HepG2 (cell line): ENCODE measurements at regions not wholly inside any gene's neighbourhood (a gene's known extent, or its start where the extent isn't known, plus 50 kb on each side); places are given as distances from the start of the nearest gene placed in this dataset.
A peak's percentile ranks its signal among the peaks of the same experiment; 100 is the strongest.

Experiments
- GFI1 ChIP-seq: sonication (generic); formaldehyde crosslinking; IDR thresholded peaks from 2 replicates; pipeline ENCODE4 v1.5.0; 2020; ENCODE audit warnings: missing genetic modification reagents, mild to moderate bottlenecking, borderline replicate concordance
- HDAC1 ChIP-seq: sonication (generic); formaldehyde crosslinking; IDR thresholded peaks from 2 replicates; pipeline ENCODE4 v1.5.1; 2020; ENCODE audit warnings: mild to moderate bottlenecking, missing genetic modification reagents
- HNRNPH1 ChIP-seq: fragments of 200-400 bp; formaldehyde crosslinking; optimal IDR thresholded peaks from 2 replicates; pipeline ENCODE3; 2017; ENCODE audit warnings: mild to moderate bottlenecking, low read depth, low read length
- KLF12 ChIP-seq: sonication (generic); formaldehyde crosslinking; IDR thresholded peaks from 2 replicates; pipeline ENCODE4 v1.4.0; 2020; ENCODE audit warnings: missing genetic modification reagents, borderline replicate concordance
- MIXL1 ChIP-seq: IDR thresholded peaks from 2 replicates; pipeline ENCODE4 v1.6.1; 2016
- REPIN1 ChIP-seq: sonication (generic); formaldehyde crosslinking; IDR thresholded peaks from 2 replicates; pipeline ENCODE4 v1.8.0; 2022; ENCODE audit warnings: missing genetic modification reagents, low read depth, mild to moderate bottlenecking, borderline replicate concordance
- SMC3 ChIP-seq: IDR thresholded peaks from 2 replicates; pipeline ENCODE4 v1.6.1; 2011; ENCODE audit warnings: low read length, improper control_type of control experiment
- SRF ChIP-seq: IDR thresholded peaks from 2 replicates; pipeline ENCODE4 v1.6.1; 2011; ENCODE audit warnings: mild to moderate bottlenecking, low read depth, low read length, moderate library complexity
- SRSF9 ChIP-seq: fragments of 200-400 bp; formaldehyde crosslinking; IDR thresholded peaks from 2 replicates; pipeline ENCODE4 v1.6.1; 2018; ENCODE audit warnings: borderline replicate concordance, mild to moderate bottlenecking, low read depth, low read length; ENCODE audit not compliant: insufficient read depth, poor library complexity, severe bottlenecking
- SRY ChIP-seq: sonication (generic); formaldehyde crosslinking; IDR thresholded peaks from 2 replicates; pipeline ENCODE4 v1.8.0; 2022; ENCODE audit warnings: mild to moderate bottlenecking, missing genetic modification reagents
- WIZ ChIP-seq: sonication (generic); formaldehyde crosslinking; IDR thresholded peaks from 2 replicates; pipeline ENCODE4 v1.5.1; 2020; ENCODE audit warnings: mild to moderate bottlenecking, missing genetic modification reagents
- ZNF224 ChIP-seq: sonication (generic); formaldehyde crosslinking; IDR thresholded peaks from 2 replicates; pipeline ENCODE4 v1.5.0; 2020; ENCODE audit warnings: mild to moderate bottlenecking, missing genetic modification reagents
- ZNF430 ChIP-seq: sonication (generic); formaldehyde crosslinking; IDR thresholded peaks from 2 replicates; pipeline ENCODE4 v1.9.0; 2021; ENCODE audit warnings: mild to moderate bottlenecking, missing genetic modification reagents
- ZNF501 ChIP-seq: sonication (generic); formaldehyde crosslinking; IDR thresholded peaks from 2 replicates; pipeline ENCODE4 v1.5.1; 2020; ENCODE audit warnings: mild to moderate bottlenecking, moderate library complexity, missing genetic modification reagents
- ZNF619 ChIP-seq: sonication (generic); formaldehyde crosslinking; IDR thresholded peaks from 2 replicates; pipeline ENCODE4 v1.4.0; 2020; ENCODE audit warnings: mild to moderate bottlenecking, missing genetic modification reagents
- ZNF773 ChIP-seq: sonication (generic); formaldehyde crosslinking; IDR thresholded peaks from 2 replicates; pipeline ENCODE4 v1.4.0; 2020; ENCODE audit warnings: missing genetic modification reagents, borderline replicate concordance
- ZNF883 ChIP-seq: sonication (generic); formaldehyde crosslinking; IDR thresholded peaks from 2 replicates; pipeline ENCODE4 v1.5.1; 2020; ENCODE audit warnings: mild to moderate bottlenecking, missing genetic modification reagents; ENCODE audit errors: not compliant biosample characterization
- TF ChIP-seq, protein P1 (sequence below): sonication (generic); formaldehyde crosslinking; IDR thresholded peaks from 2 replicates; pipeline ENCODE4 v1.8.0; 2023; ENCODE audit warnings: mild to moderate bottlenecking, missing genetic modification reagents
- TF ChIP-seq, protein P2 (sequence below): sonication (generic); formaldehyde crosslinking; IDR thresholded peaks from 2 replicates; pipeline ENCODE4 v1.8.0; 2022; ENCODE audit warnings: mild to moderate bottlenecking, missing genetic modification reagents; ENCODE audit not compliant: insufficient replicate concordance
- TF ChIP-seq, protein P3 (sequence below): sonication (generic); formaldehyde crosslinking; IDR thresholded peaks from 2 replicates; pipeline ENCODE4 v1.4.0; 2020; ENCODE audit warnings: mild to moderate bottlenecking, missing genetic modification reagents
- TF ChIP-seq, protein P4 (sequence below): sonication (generic); formaldehyde crosslinking; conservative IDR thresholded peaks from 2 replicates; pipeline ENCODE4 v1.4.0; 2020; ENCODE audit warnings: missing genetic modification reagents
- TF ChIP-seq, protein P5 (sequence below): sonication (generic); formaldehyde crosslinking; IDR thresholded peaks from 2 replicates; pipeline ENCODE4 v1.5.0; 2020; ENCODE audit warnings: missing genetic modification reagents
- TF ChIP-seq, protein P6 (sequence below): sonication (generic); formaldehyde crosslinking; IDR thresholded peaks from 2 replicates; pipeline ENCODE4 v1.8.0; 2022; ENCODE audit warnings: low read depth, missing genetic modification reagents

DNA sequence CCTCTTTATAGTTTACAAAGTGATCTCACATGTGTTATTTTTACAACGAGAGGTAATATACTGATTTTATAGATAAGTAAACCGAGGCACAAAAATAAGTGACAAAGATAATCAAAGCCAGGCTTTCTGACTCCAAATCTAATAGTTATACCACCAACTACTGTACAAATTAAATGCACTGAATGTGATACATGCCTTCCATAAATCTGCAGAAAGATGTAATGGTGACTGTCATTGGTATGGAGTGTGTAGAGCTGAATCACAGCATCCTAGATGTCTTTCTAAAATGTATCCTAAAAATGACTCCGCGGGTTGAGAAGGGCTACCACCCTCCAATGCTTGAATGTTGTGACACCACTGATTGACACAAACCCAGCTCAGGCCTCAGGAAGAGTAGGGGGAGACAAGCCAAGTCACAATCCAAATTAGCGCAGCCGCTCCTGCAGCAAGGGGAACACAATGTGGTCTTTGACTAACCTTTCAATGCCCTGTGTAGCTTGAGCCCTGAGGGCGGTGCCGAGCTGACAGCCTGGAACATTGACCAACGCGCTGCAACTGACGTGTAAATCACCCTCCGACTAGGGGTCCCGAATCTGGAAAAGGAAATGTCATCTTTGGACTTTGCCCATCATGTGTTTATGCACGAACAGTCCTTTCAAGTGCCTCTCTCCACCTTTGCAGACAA, 136.8 kb downstream of the OLIG3 start (continued):
- TF ChIP-seq HDAC1 (CRISPR knock-in tag) (peak; percentile 87), HNRNPH1 (no peak), ZNF501 (CRISPR knock-in tag) (peak; percentile 83), ZNF430 (CRISPR knock-in tag) (peak; percentile 24; the same call in 1 of the 2 replicates), SRY (CRISPR knock-in tag) (0 out of 2 replicates have a peak, but pooled peaks have one; percentile 73), ZNF883 (CRISPR knock-in tag) (no peak), KLF12 (peak; percentile 51; the same call in 1 of the 2 replicates), SRF (peak; percentile 79; the same call in 1 of the 2 replicates), REPIN1 (CRISPR knock-in tag) (peak; percentile 87), WIZ (no peak), GFI1 (CRISPR knock-in tag) (peak; percentile 92), ZNF224 (0 out of 2 replicates have a peak, but pooled peaks have one; percentile 65), MIXL1 (CRISPR knock-in tag) (peak; percentile 95), SRSF9 (no peak), ZNF773 (CRISPR knock-in tag) (no peak), ZNF619 (0 out of 2 replicates have a peak, but pooled peaks have one; percentile 82), SMC3 (peak; percentile 37; the same call in 1 of the 2 replicates)
- TF ChIP-seq, protein P1, sequence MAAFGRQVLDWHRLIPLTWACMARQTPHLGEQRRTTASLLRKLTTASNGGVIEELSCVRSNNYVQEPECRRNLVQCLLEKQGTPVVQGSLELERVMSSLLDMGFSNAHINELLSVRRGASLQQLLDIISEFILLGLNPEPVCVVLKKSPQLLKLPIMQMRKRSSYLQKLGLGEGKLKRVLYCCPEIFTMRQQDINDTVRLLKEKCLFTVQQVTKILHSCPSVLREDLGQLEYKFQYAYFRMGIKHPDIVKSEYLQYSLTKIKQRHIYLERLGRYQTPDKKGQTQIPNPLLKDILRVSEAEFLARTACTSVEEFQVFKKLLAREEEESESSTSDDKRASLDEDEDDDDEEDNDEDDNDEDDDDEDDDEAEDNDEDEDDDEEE (CRISPR knock-in tag): no peak
- TF ChIP-seq, protein P2, sequence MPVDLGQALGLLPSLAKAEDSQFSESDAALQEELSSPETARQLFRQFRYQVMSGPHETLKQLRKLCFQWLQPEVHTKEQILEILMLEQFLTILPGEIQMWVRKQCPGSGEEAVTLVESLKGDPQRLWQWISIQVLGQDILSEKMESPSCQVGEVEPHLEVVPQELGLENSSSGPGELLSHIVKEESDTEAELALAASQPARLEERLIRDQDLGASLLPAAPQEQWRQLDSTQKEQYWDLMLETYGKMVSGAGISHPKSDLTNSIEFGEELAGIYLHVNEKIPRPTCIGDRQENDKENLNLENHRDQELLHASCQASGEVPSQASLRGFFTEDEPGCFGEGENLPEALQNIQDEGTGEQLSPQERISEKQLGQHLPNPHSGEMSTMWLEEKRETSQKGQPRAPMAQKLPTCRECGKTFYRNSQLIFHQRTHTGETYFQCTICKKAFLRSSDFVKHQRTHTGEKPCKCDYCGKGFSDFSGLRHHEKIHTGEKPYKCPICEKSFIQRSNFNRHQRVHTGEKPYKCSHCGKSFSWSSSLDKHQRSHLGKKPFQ (CRISPR knock-in tag): no peak
- TF ChIP-seq, protein P3, sequence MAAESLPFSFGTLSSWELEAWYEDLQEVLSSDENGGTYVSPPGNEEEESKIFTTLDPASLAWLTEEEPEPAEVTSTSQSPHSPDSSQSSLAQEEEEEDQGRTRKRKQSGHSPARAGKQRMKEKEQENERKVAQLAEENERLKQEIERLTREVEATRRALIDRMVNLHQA (CRISPR knock-in tag): no peak
- TF ChIP-seq, protein P4, sequence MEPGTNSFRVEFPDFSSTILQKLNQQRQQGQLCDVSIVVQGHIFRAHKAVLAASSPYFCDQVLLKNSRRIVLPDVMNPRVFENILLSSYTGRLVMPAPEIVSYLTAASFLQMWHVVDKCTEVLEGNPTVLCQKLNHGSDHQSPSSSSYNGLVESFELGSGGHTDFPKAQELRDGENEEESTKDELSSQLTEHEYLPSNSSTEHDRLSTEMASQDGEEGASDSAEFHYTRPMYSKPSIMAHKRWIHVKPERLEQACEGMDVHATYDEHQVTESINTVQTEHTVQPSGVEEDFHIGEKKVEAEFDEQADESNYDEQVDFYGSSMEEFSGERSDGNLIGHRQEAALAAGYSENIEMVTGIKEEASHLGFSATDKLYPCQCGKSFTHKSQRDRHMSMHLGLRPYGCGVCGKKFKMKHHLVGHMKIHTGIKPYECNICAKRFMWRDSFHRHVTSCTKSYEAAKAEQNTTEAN (CRISPR knock-in tag): peak; percentile 78
- TF ChIP-seq, protein P5, sequence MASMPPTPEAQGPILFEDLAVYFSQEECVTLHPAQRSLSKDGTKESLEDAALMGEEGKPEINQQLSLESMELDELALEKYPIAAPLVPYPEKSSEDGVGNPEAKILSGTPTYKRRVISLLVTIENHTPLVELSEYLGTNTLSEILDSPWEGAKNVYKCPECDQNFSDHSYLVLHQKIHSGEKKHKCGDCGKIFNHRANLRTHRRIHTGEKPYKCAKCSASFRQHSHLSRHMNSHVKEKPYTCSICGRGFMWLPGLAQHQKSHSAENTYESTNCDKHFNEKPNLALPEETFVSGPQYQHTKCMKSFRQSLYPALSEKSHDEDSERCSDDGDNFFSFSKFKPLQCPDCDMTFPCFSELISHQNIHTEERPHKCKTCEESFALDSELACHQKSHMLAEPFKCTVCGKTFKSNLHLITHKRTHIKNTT (CRISPR knock-in tag): no peak
- TF ChIP-seq, protein P6, sequence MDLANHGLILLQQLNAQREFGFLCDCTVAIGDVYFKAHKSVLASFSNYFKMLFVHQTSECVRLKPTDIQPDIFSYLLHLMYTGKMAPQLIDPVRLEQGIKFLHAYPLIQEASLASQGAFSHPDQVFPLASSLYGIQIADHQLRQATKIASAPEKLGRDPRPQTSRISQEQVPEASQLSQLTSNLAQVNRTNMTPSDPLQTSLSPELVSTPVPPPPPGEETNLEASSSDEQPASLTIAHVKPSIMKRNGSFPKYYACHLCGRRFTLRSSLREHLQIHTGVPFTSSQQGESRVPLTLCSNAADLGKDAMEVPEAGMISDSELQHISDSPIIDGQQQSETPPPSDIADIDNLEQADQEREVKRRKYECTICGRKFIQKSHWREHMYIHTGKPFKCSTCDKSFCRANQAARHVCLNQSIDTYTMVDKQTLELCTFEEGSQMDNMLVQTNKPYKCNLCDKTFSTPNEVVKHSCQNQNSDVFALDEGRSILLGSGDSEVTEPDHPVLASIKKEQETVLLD (CRISPR knock-in tag): peak; percentile 27; the same call in 1 of the 2 replicates
